CD14-positive monocyte (primary cell): ENCODE measurements at regions not wholly inside any gene's neighbourhood (a gene's known extent, or its start where the extent isn't known, plus 50 kb on each side); places are given as distances from the start of the nearest gene placed in this dataset.

ENCODE experiments used
- DNase-seq, 3 donors: peaks; one replicate each; pipeline ENCODE4 v3.0.0-alpha.2; 2011 to 2022
- H2AFZ ChIP-seq: 2 replicates; pipeline ENCODE4 v1.6.0; 2012; ENCODE audit warnings: mild to moderate bottlenecking, low read depth, low read length, inconsistent platforms; ENCODE audit not compliant: insufficient read depth, poor library complexity, severe bottlenecking
- H3K27ac ChIP-seq, 2 donors: 1 replicate in 1 of 2; 2 replicates in 1 of 2; pipeline ENCODE4 v1.5.1; 2012 to 2013; ENCODE audit warnings: low read length in 2 of 2, control low read depth in 1 of 2, inconsistent platforms in 1 of 2, low read depth in 1 of 2, mild to moderate bottlenecking in 1 of 2
- H3K27me3 ChIP-seq, 2 donors: one replicate each; pipeline versions ENCODE4 v1.6.0 to v1.6.1; 2011 to 2013; ENCODE audit warnings: low read length in 2 of 2; ENCODE audit not compliant: control insufficient read depth in 2 of 2, insufficient read depth in 2 of 2
- H3K36me3 ChIP-seq, 2 donors: replicated peaks in 1 of 2; 1 replicate in 1 of 2; 2 replicates in 1 of 2; pipeline versions ENCODE4 v1.5.1 to v1.6.1; 2012 to 2013; ENCODE audit warnings: low read length in 2 of 2, control low read depth in 1 of 2, inconsistent platforms in 1 of 2, mild to moderate bottlenecking in 1 of 2; ENCODE audit not compliant: insufficient read depth in 2 of 2, control insufficient read depth in 1 of 2
- H3K4me1 ChIP-seq, 2 donors: 1 replicate in 1 of 2; 2 replicates in 1 of 2; pipeline versions ENCODE4 v1.5.1 to v1.6.1; 2012 to 2013; ENCODE audit warnings: low read length in 2 of 2, control low read depth in 1 of 2, inconsistent platforms in 1 of 2, mild to moderate bottlenecking in 1 of 2, moderate library complexity in 1 of 2; ENCODE audit not compliant: insufficient read depth in 2 of 2, control insufficient read depth in 1 of 2
- H3K4me2 ChIP-seq: replicated peaks from 2 replicates; pipeline ENCODE3; 2012; ENCODE audit warnings: low read length, moderate library complexity, mild to moderate bottlenecking; ENCODE audit not compliant: poor library complexity, severe bottlenecking; ENCODE audit errors: extremely low read depth
- H3K4me3 ChIP-seq, 3 experiments: fragments of 200-600 bp in 1 of 3; sonication (generic) in 1 of 3; replicated peaks in 1 of 3; 1 replicate in 2 of 3; 2 replicates in 1 of 3; pipeline ENCODE4 v1.5.1; 2011 to 2013; ENCODE audit warnings: low read length in 3 of 3, mild to moderate bottlenecking in 3 of 3, control low read depth in 2 of 3, low read depth in 2 of 3, inconsistent platforms in 1 of 3, moderate library complexity in 1 of 3
- H3K79me2 ChIP-seq: 2 replicates; pipeline ENCODE4 v1.6.0; 2012; ENCODE audit warnings: mild to moderate bottlenecking, control low read depth, inconsistent platforms, low read length, moderate library complexity; ENCODE audit not compliant: insufficient read depth
- H3K9ac ChIP-seq: 2 replicates; pipeline ENCODE4 v1.6.0; 2017; ENCODE audit warnings: low read length, mild to moderate bottlenecking; ENCODE audit not compliant: insufficient read depth, poor library complexity, severe bottlenecking
- H3K9me3 ChIP-seq, 2 donors: replicated peaks in 1 of 2; 1 replicate in 1 of 2; 2 replicates in 1 of 2; pipeline versions ENCODE4 v1.5.1 to v1.6.1; 2012 to 2013; ENCODE audit warnings: low read length in 2 of 2, control low read depth in 1 of 2; ENCODE audit not compliant: control insufficient read depth in 1 of 2, insufficient read depth in 1 of 2
- H4K20me1 ChIP-seq: 2 replicates; pipeline ENCODE4 v1.6.0; 2012; ENCODE audit warnings: mild to moderate bottlenecking, low read length, control low read depth, moderate library complexity; ENCODE audit not compliant: insufficient read depth
- H3K27ac Mint-ChIP-seq, 7 donors: one replicate each; pipeline ENCODE4 v1.8.0; 2020; ENCODE audit warnings: mild to moderate bottlenecking in 7 of 7, mixed read lengths in 7 of 7, moderate library complexity in 6 of 7, inconsistent platforms in 2 of 7
- H3K27me3 Mint-ChIP-seq, 3 donors: one replicate each; pipeline ENCODE4 v1.8.0; 2021 to 2022; ENCODE audit warnings: low read depth in 3 of 3, mild to moderate bottlenecking in 3 of 3, mixed read lengths in 3 of 3, moderate library complexity in 3 of 3, inconsistent platforms in 1 of 3
- H3K36me3 Mint-ChIP-seq, 2 donors: one replicate each; pipeline ENCODE4 v1.8.0; 2020; ENCODE audit warnings: mixed read lengths in 2 of 2, inconsistent platforms in 1 of 2, mild to moderate bottlenecking in 1 of 2
- H3K4me1 Mint-ChIP-seq: one replicate; pipeline ENCODE4 v1.8.0; 2020; ENCODE audit warnings: mild to moderate bottlenecking, mixed read lengths
- H3K4me3 Mint-ChIP-seq, 2 donors: one replicate each; pipeline ENCODE4 v1.8.0; 2020; ENCODE audit warnings: mild to moderate bottlenecking in 2 of 2, mixed read lengths in 2 of 2, moderate library complexity in 1 of 2
- H3K9me3 Mint-ChIP-seq, 7 donors: one replicate each; pipeline ENCODE4 v1.8.0; 2020 to 2022; ENCODE audit warnings: mixed read lengths in 7 of 7, mild to moderate bottlenecking in 6 of 7, moderate library complexity in 6 of 7, inconsistent platforms in 2 of 7
- WGBS: methylation state at CpG from one replicate; pipeline ENCODE4 v1.1.5; 2013; ENCODE audit warnings: missing lambda C conversion rate; ENCODE audit not compliant: insufficient coverage; 5-methylcytosine and 5-hydroxymethylcytosine counted together
- intact Hi-C, 2 donors: fragments of 100-400 bp; cut with micrococcal nuclease; formaldehyde crosslinking; loops; one replicate each; pipeline versions ENCODE4 v1.15.0 to v1.15.1; 2023
- TF ChIP-seq, protein P1 (sequence below): fragments of 200-600 bp; IDR thresholded peaks from one replicate; pipeline ENCODE4 v1.8.0; 2022; ENCODE audit warnings: antibody characterized with exemption, mild to moderate bottlenecking

DNA sequence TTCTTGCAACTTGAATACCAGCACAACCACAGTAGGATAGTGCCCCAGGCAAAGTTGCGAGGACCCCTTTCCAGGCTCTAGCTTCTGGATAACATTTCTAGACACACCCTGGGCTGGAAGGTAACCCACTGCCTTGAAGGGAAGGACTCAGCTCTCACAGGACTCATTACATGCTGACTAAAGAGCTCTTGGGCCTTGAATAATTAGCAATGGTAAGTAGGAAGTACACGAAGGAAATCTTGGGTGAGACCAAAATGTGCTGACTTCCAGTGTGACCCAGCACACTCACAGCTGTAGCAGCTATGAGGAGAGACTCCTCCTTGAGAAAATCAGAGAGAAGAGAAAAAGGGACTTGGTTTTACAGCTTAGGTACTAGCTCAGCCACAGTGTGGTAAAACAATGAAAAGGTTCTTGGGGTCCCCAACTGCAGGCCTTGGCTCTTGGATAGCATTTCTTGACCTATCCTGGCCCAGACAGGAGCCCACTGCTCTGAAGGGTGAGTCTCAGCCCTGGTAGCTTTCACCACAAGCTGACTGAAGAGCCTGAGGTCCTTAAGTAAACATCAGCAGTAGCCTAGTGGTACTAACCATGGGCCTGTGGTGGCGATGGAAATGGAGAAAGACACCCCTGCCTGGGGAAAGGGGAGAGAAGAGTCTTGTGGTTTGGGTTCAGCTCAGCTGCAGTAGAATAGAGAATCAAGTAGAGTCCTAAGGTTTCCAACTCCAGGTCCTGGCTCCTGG lies 621.7 kb downstream of the SEMA5A start:
- H2AFZ ChIP-seq: no peak overlapping the region
- no peaks in the 10 kb centered on the region for H3K27me3 ChIP-seq
- H3K36me3 Mint-ChIP-seq: no peaks in the 10 kb centered on the region
- DNase-seq: no peak
- H3K27ac ChIP-seq: no peak overlapping the region
- H3K27ac Mint-ChIP-seq: no peak overlapping the region
- TF ChIP-seq, protein P1, sequence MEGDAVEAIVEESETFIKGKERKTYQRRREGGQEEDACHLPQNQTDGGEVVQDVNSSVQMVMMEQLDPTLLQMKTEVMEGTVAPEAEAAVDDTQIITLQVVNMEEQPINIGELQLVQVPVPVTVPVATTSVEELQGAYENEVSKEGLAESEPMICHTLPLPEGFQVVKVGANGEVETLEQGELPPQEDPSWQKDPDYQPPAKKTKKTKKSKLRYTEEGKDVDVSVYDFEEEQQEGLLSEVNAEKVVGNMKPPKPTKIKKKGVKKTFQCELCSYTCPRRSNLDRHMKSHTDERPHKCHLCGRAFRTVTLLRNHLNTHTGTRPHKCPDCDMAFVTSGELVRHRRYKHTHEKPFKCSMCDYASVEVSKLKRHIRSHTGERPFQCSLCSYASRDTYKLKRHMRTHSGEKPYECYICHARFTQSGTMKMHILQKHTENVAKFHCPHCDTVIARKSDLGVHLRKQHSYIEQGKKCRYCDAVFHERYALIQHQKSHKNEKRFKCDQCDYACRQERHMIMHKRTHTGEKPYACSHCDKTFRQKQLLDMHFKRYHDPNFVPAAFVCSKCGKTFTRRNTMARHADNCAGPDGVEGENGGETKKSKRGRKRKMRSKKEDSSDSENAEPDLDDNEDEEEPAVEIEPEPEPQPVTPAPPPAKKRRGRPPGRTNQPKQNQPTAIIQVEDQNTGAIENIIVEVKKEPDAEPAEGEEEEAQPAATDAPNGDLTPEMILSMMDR: no peak
- WGBS: 71% methylated on average over 1 of the region's 3 CpGs
- H4K20me1 ChIP-seq: no peaks in the 10 kb centered on the region
- H3K4me3 Mint-ChIP-seq: no peak overlapping the region
- no peaks in the 10 kb centered on the region for H3K36me3 ChIP-seq
- H3K9me3 ChIP-seq: peaks cover 8 to 15% of the 10 kb centered on the region in 2 donors
- H3K4me3 ChIP-seq: no peak overlapping the region
- peaks cover 0 to 13% (median 3%) of the 10 kb centered on the region in 7 donors for H3K9me3 Mint-ChIP-seq
- no peaks in the 10 kb centered on the region for H3K4me1 Mint-ChIP-seq
- intact Hi-C loops: no loop called here
- H3K27me3 Mint-ChIP-seq: peaks cover 0 to 1% (median 0%) of the 10 kb centered on the region in 3 donors
- H3K4me2 ChIP-seq: no peak overlapping the region
- no peaks in the 10 kb centered on the region for H3K4me1 ChIP-seq
- H3K79me2 ChIP-seq: no peaks in the 10 kb centered on the region
- no peak overlapping the region for H3K9ac ChIP-seq

DNA sequence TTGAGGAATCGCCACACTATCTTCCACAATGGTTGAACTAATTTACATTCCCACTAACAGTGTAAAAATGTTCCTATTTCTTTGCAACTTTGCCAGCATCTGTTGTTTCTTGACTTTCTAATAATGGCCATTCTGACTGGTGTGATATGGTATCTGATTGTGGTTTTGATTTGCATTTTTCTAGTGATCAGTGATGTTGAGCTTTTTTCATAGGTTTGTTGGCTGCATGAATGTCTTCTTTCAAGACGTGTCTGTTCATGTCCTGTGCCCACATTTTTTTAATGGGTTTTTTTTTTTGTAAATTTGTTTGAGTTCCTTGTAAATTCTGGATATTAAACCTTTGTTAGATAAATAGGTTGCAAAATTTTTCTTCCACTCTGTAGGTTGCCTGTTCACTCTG lies 615.9 kb downstream of the SEMA5A start:
- H3K9me3 Mint-ChIP-seq: peaks cover 1 to 10% (median 5%) of the 10 kb centered on the region in 7 donors
- no peaks in the 10 kb centered on the region for H3K4me1 ChIP-seq
- TF ChIP-seq, protein P1: no peak
- H4K20me1 ChIP-seq: no peaks in the 10 kb centered on the region
- no peaks in the 10 kb centered on the region for H3K79me2 ChIP-seq
- H3K9me3 ChIP-seq: peaks cover 5 to 9% of the 10 kb centered on the region in 2 donors
- H2AFZ ChIP-seq: no peak overlapping the region
- no peaks in the 10 kb centered on the region for H3K36me3 ChIP-seq
- H3K9ac ChIP-seq: no peak overlapping the region
- no peak overlapping the region for H3K4me2 ChIP-seq
- H3K4me3 Mint-ChIP-seq: no peak overlapping the region
- H3K27ac ChIP-seq: no peak overlapping the region
- peaks cover 0 to 2% (median 2%) of the 10 kb centered on the region in 3 donors for H3K27me3 Mint-ChIP-seq
- no peaks in the 10 kb centered on the region for H3K4me1 Mint-ChIP-seq
- intact Hi-C loops: no loop called here
- no CpG with 5 or more reads among the region's 2 CpGs for WGBS
- no peaks in the 10 kb centered on the region for H3K36me3 Mint-ChIP-seq
- no peaks in the 10 kb centered on the region for H3K27me3 ChIP-seq
- no peak for DNase-seq
- no peak overlapping the region for H3K4me3 ChIP-seq
- H3K27ac Mint-ChIP-seq: no peak overlapping the region
